Mesodermal cell (in vitro differentiated cells): ENCODE measurements at regions not wholly inside any gene's neighbourhood (a gene's known extent, or its start where the extent isn't known, plus 50 kb on each side); places are given as distances from the start of the nearest gene placed in this dataset.

Source experiments
- H3K27ac ChIP-seq: 2 replicates; pipeline ENCODE4 v1.7.0; 2013; ENCODE audit warnings: mild to moderate bottlenecking, low read depth, low read length, moderate library complexity; ENCODE audit not compliant: severe bottlenecking
- H3K36me3 ChIP-seq: 2 replicates; pipeline ENCODE4 v1.7.1; 2013; ENCODE audit warnings: mild to moderate bottlenecking, low read length, moderate library complexity; ENCODE audit not compliant: control insufficient read depth, insufficient read depth
- H3K4me1 ChIP-seq: one replicate; pipeline ENCODE4 v1.7.1; 2013; ENCODE audit warnings: mild to moderate bottlenecking, low read length; ENCODE audit not compliant: insufficient read depth, control insufficient read depth, poor library complexity, severe bottlenecking
- H3K4me3 ChIP-seq: 2 replicates; pipeline ENCODE4 v1.7.0; 2013; ENCODE audit warnings: low read length, control low read depth, mild to moderate bottlenecking; ENCODE audit not compliant: insufficient read depth, poor library complexity, severe bottlenecking; ENCODE audit errors: extremely low read depth
- H3K9me3 ChIP-seq: 2 replicates; pipeline ENCODE4 v1.7.1; 2013; ENCODE audit warnings: mild to moderate bottlenecking, low read length, moderate library complexity; ENCODE audit not compliant: control insufficient read depth
- WGBS, 2 experiments: methylation state at CpG; one replicate each; pipeline ENCODE4 v1.1.5; 2013; ENCODE audit warnings: missing lambda C conversion rate in 2 of 2; ENCODE audit not compliant: insufficient coverage in 2 of 2; 5-methylcytosine and 5-hydroxymethylcytosine counted together

- Histone ChIP-seq H3K27ac (no peak overlapping the region), H3K4me3 (no peak overlapping the region), H3K4me1 (no peaks in the 10 kb centered on the region), H3K9me3 (no peaks in the 10 kb centered on the region), H3K36me3 (no peaks in the 10 kb centered on the region)
Measured at GRCh38 chr4:160795216-160795615, 1368.6 kb downstream of the FSTL5 start.

DNA sequence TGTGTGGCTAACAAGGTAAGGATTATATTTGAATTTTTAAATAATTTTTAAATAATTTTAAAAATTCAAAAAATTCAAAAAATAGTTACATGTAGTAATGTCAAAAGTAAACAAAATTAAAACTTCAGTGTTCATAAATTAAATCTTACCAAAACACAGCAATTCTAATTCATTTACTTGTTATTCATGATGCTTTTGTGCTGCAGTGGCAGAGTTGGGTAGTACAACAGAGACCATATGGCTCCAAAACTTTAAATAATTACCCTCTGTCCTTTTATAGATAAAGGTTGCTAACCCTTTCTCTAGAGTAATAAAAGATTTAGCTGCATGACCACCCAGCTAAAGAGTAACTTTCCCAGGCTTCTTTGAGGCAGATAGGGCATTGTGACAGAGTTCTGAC, 1355.6 kb downstream of the FSTL5 start:
- no peaks in the 10 kb centered on the region for H3K9me3 ChIP-seq
- no peak overlapping the region for H3K27ac ChIP-seq
- no peaks in the 10 kb centered on the region for H3K36me3 ChIP-seq
- no peaks in the 10 kb centered on the region for H3K4me1 ChIP-seq
- H3K4me3 ChIP-seq = no peak overlapping the region

- Histone ChIP-seq H3K27ac (no peak overlapping the region), H3K4me1 (no peaks in the 10 kb centered on the region), H3K9me3 (no peaks in the 10 kb centered on the region), H3K4me3 (no peak overlapping the region), H3K36me3 (no peaks in the 10 kb centered on the region)
Measured at GRCh38 chr4:160809576-160809975, 1354.2 kb downstream of the FSTL5 start.

- Histone ChIP-seq H3K9me3 (no peaks in the 10 kb centered on the region), H3K4me1 (no peaks in the 10 kb centered on the region), H3K36me3 (no peaks in the 10 kb centered on the region), H3K27ac (no peak overlapping the region), H3K4me3 (no peak overlapping the region)
- WGBS, 2 experiments = 100% methylated on average over 1 of the region's 1 CpG; no CpG with 5 or more reads in 1 of the 2 experiments
Measured at GRCh38 chr4:160810424-160810823, 1353.4 kb downstream of the FSTL5 start.

- Histone ChIP-seq H3K9me3 (no peaks in the 10 kb centered on the region), H3K27ac (no peak overlapping the region), H3K36me3 (no peaks in the 10 kb centered on the region), H3K4me1 (no peaks in the 10 kb centered on the region), H3K4me3 (no peak overlapping the region)
- no CpG with 5 or more reads among the region's 1 CpG for WGBS, 2 experiments
Measured at GRCh38 chr4:160810941-160811340, 1352.9 kb downstream of the FSTL5 start.

- no peaks in the 10 kb centered on the region for H3K9me3 ChIP-seq
- no peaks in the 10 kb centered on the region for H3K36me3 ChIP-seq
- H3K27ac ChIP-seq = no peak overlapping the region
- no peak overlapping the region for H3K4me3 ChIP-seq
- H3K4me1 ChIP-seq = no peaks in the 10 kb centered on the region
Measured at GRCh38 chr4:160811956-160812355, 1351.8 kb downstream of the FSTL5 start.

- no peak overlapping the region for H3K4me3 ChIP-seq
Measured at GRCh38 chr4:160814726-160815125, 1349.1 kb downstream of the FSTL5 start.

GRCh38 chr4:160818571-160818970, 1345.2 kb downstream of the FSTL5 start:
- Histone ChIP-seq H3K27ac (no peak overlapping the region), H3K9me3 (no peaks in the 10 kb centered on the region), H3K4me3 (no peak overlapping the region), H3K36me3 (no peaks in the 10 kb centered on the region), H3K4me1 (no peaks in the 10 kb centered on the region)
- 80% methylated on average over 1 of the region's 1 CpG; no CpG with 5 or more reads in 1 of the 2 experiments for WGBS, 2 experiments

More at GRCh38 chr4:160814726-160815125, 1349.1 kb downstream of the FSTL5 start:
- Histone ChIP-seq H3K4me1 (no peaks in the 10 kb centered on the region), H3K27ac (no peak overlapping the region), H3K9me3 (no peaks in the 10 kb centered on the region), H3K36me3 (no peaks in the 10 kb centered on the region)

DNA sequence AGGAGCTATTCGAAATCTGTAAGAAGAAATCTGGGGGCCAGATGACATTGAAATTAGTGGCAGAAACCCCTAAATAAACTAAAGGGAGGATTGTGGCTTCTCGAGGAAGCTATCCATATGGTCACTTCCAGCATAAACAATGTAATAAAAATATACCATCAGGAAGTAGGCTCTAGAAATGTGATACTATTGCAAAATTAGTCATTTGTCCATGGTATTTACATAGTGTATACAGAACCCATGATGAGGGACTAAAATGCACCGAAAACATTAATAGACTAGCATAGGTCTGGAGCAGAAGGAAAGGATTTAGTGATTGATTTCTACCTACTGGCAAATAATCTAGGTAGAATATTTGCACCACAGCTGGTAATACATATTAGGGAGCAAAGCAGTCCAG, 1344.0 kb downstream of the FSTL5 start:
- H3K4me3 ChIP-seq = no peak overlapping the region
- H3K36me3 ChIP-seq = no peaks in the 10 kb centered on the region
- H3K27ac ChIP-seq = no peak overlapping the region
- WGBS, 2 experiments = 100% methylated on average over 2 of the region's 3 CpGs; no CpG with 5 or more reads in 1 of the 2 experiments
- H3K9me3 ChIP-seq = no peaks in the 10 kb centered on the region
- H3K4me1 ChIP-seq = no peaks in the 10 kb centered on the region

DNA sequence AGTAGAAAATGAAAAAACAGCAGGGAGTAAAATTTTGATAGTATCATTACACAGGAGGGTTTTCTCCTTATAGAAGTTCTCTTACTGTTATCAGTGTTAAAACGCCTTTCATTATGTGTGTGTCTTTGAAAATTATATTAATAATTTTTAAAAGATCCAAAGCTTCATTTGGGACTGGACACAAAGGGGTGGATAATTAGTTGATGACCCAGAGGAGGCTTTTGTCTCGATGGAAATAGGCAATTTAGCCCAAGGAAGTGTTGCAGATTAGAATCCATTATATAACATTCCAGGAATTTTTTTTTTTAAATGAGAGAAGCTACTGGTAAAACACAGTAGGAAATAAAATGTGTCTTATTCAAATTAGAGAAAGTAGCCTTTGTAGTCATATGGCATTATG, 1339.3 kb downstream of the FSTL5 start:
- no peaks in the 10 kb centered on the region for H3K9me3 ChIP-seq
- no peaks in the 10 kb centered on the region for H3K36me3 ChIP-seq
- no CpG with 5 or more reads among the region's 2 CpGs for WGBS, 2 experiments
- no peak overlapping the region for H3K4me3 ChIP-seq
- H3K27ac ChIP-seq = no peak overlapping the region
- no peaks in the 10 kb centered on the region for H3K4me1 ChIP-seq

GRCh38 chr4:160825644-160826338, 1338.0 kb downstream of the FSTL5 start:
- Histone ChIP-seq H3K27ac (no peak overlapping the region), H3K36me3 (no peaks in the 10 kb centered on the region), H3K4me1 (no peaks in the 10 kb centered on the region), H3K9me3 (no peaks in the 10 kb centered on the region), H3K4me3 (no peak overlapping the region)
- WGBS, 2 experiments = 93 to 97% methylated on average over 6 to 7 of the region's 8 CpGs

GRCh38 chr4:160826339-160826679, 1337.5 kb downstream of the FSTL5 start:
- no peaks in the 10 kb centered on the region for H3K36me3 ChIP-seq
- no peak overlapping the region for H3K4me3 ChIP-seq
- no peak overlapping the region for H3K27ac ChIP-seq
- no peaks in the 10 kb centered on the region for H3K9me3 ChIP-seq
- 89 to 93% methylated on average over 9 to 10 of the region's 10 CpGs for WGBS, 2 experiments
- H3K4me1 ChIP-seq = no peaks in the 10 kb centered on the region
